Choroid plexus epithelial cell (primary cell): ENCODE measurements at regions not wholly inside any gene's neighbourhood (a gene's known extent, or its start where the extent isn't known, plus 50 kb on each side); places are given as distances from the start of the nearest gene placed in this dataset.

ENCODE experiments used
- DNase-seq: peaks from one replicate; pipeline ENCODE4 v3.0.0-alpha.2; 2010; ENCODE audit warnings: low read depth
- H3K4me3 ChIP-seq: 2 replicates; pipeline ENCODE4 v1.5.1; 2011; ENCODE audit warnings: low read depth, mild to moderate bottlenecking, control low read depth, low read length, moderate library complexity
- TF ChIP-seq, protein P1 (sequence below): conservative IDR thresholded peaks from 2 replicates; pipeline ENCODE4 v1.5.1; 2011; ENCODE audit warnings: low read depth, mild to moderate bottlenecking, control low read depth, inconsistent platforms, low read length, moderate library complexity

DNA sequence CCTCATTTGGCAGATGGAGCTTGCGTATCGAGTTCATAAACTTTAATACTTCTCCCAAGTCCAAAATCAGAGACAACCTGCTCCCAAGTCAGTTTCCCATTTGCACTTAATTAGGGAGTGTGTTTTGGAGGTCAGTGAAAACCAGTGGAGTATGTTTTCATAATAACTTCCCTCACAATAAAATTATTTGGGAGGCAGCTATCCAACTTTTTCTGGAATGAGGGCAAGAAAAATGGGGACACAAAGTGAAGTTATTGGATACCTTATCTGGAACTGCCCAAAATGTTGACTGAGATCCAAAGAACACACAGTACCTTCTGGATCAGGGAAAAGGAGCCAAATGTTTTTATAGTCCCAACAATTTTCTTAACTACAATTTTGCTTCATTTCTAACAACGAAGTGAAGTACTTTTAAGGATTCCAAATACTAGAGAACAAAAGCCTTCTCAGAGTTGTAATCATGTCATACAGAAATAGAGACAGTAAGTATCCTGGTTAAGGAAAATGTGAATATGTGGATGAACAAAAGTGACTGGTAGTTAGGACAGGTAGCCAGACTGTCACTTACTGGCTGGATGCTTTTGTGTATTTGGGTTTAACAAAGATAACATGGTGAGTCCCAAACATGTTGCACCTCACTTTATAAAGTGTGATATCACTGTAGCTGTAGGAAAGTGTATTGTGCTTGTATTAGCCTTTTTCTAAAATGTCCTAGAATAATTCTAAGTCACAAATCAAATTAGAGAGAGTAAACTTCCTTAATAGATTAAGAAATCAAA lies 325.0 kb downstream of the HLX start:
- no peak for DNase-seq
- H3K4me3 ChIP-seq = no peak overlapping the region
- TF ChIP-seq, protein P1, sequence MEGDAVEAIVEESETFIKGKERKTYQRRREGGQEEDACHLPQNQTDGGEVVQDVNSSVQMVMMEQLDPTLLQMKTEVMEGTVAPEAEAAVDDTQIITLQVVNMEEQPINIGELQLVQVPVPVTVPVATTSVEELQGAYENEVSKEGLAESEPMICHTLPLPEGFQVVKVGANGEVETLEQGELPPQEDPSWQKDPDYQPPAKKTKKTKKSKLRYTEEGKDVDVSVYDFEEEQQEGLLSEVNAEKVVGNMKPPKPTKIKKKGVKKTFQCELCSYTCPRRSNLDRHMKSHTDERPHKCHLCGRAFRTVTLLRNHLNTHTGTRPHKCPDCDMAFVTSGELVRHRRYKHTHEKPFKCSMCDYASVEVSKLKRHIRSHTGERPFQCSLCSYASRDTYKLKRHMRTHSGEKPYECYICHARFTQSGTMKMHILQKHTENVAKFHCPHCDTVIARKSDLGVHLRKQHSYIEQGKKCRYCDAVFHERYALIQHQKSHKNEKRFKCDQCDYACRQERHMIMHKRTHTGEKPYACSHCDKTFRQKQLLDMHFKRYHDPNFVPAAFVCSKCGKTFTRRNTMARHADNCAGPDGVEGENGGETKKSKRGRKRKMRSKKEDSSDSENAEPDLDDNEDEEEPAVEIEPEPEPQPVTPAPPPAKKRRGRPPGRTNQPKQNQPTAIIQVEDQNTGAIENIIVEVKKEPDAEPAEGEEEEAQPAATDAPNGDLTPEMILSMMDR = no peak

DNA sequence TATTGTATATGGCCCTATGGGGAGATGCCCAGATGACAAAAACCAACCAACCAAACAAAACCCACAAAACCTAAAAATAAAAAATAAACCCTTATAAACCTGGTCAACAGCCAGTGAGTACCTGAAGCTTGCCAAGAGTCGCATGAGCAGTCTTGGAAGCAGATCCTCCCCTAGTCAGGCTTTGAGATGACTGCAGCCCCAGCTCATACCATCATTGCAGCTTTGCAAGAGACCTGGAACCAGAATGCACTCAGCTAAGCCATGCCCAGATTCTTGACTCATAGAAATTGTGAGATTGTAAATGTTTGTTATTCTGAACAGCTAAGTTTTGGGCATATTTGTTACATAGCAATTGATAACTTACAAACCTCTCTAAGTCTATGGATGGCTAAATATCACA lies 326.8 kb downstream of the HLX start:
- no peak overlapping the region for H3K4me3 ChIP-seq
- DNase-seq = no peak
- TF ChIP-seq, protein P1 = no peak

DNA sequence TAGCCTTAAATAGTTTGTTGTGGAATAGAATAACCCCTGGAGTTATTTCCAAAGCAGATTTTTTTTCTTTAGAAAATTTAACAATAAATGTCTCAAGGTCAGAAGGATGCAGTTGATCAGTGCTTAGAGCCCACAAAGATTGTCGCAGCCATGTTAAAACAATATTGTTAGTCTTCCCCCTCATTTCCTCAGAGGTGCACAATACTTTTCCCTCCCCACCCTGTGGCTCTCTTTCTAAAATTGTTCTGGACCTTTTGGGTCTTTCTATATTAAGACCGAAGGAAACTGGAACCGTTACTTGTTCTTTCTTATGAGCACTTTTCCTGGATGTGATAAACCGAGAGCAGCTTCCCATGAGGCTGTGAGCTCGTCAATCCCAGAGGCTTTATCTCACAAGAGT lies 333.7 kb downstream of the HLX start:
- DNase-seq = no peak
- TF ChIP-seq, protein P1 = no peak
- H3K4me3 ChIP-seq = no peak overlapping the region

DNA sequence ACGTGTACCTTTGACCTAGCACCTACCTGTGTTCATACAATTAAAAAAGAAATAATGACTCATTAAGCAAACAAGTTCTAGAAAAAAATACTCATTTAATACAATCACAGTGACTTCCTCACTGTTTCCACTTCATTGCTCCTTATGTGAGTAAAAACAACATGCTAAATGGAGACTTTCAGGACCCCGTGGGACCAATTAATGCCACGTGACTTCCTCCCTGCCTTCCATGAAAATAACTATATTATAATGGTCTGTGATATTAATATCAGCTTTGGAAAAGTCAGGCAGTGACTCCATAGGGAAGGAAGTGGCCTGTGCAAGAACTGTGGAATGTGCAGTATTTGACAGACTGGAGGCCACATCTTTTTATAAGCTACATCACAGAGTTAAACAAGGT lies 337.8 kb downstream of the HLX start:
- no peak for DNase-seq
- TF ChIP-seq, protein P1 = no peak
- H3K4me3 ChIP-seq = no peak overlapping the region

DNA sequence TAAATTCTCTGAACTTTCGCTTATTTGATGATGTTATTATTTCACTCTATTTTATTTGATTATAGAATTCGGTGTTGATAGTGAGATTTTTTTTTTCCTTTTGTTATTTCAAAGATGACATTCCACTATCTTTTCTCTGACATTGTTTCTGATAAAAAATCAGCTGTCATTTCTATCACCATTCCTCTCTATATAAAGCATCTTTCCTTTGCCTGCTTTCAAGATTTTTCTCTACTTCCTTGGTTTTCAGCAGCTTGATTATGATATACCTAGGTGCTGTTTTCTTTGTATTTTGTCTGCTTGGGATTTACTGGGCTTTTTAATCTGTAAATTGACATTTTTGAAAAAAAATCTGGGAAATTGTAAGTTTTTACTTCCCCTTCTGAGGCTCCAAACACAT lies 344.0 kb downstream of the HLX start:
- no peak for DNase-seq
- H3K4me3 ChIP-seq = no peak overlapping the region
- TF ChIP-seq, protein P1 = no peak

DNA sequence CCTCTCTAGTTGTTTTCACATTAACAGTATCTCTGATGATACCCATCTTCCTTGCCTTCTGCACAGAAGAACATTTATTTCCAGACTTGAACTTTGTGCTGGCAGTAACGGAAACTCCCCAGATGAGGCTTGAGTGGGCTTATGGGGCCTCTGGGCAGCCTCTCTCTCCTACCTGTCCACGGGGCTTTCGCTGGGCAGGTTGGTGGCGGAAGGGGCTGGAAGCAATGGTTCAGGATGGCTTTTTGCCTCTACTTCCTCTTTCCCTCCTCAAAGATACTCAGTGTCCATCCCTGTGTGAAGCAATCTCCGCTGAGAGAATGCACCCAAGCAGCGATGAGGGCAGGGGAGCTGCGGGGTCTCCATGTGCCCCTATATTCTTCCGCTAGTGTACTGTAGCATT lies 348.2 kb downstream of the HLX start:
- TF ChIP-seq, protein P1 = no peak
- no peak overlapping the region for H3K4me3 ChIP-seq
- no peak for DNase-seq

DNA sequence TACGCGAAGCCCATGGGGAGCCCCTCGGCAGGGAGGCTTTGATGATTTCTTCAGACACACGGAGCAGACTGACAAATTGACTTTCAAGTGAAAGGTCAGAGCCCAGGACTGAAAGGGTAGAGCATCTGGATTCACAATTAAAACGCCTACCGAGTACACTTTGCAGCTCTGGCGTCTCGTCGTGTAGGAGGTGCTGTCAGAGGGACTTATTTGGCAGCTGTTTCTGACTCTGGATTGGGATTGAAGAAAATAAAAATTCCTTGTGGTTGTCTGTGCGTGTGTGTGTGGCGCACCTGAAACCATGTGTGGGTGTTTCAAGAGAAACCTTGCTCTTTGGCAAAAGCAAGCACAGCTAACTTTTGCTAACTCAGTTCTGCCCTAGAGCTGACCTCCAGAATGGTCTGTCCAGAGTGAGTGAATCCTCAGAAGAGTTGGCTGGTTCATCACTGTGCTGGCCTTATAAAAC lies 348.7 kb downstream of the HLX start:
- TF ChIP-seq, protein P1 = no peak
- H3K4me3 ChIP-seq = no peak overlapping the region
- no peak for DNase-seq
